ENCODE measurements at regions not wholly inside any gene's neighbourhood (a gene's known extent, or its start where the extent isn't known, plus 50 kb on each side); places are given as distances from the start of the nearest gene placed in this dataset.

- no peaks in the 10 kb centered on the region for H3K27me3 ChIP-seq
- H3K79me2 ChIP-seq = no peaks in the 10 kb centered on the region
- H3K27ac ChIP-seq = no peak overlapping the region
- H3K9me3 ChIP-seq (ENCODE audit: low read depth) = no peaks in the 10 kb centered on the region
- DNase-seq (ENCODE audit: low spot score) = no peak
- no peak overlapping the region for H3K4me2 ChIP-seq
- no peaks in the 10 kb centered on the region for H3K36me3 ChIP-seq (replicated peaks; ENCODE audit: insufficient read depth, low read depth)
- no peak overlapping the region for H3K4me3 ChIP-seq
- 94% methylated on average over 7 of the region's 7 CpGs for WGBS (ENCODE audit: low lambda C conversion rate, missing lambda C conversion rate)
- no peaks in the 10 kb centered on the region for H3K9me2 ChIP-seq (replicated peaks; ENCODE audit: insufficient read depth)
- no peaks in the 10 kb centered on the region for H3K4me1 ChIP-seq (ENCODE audit: insufficient read depth)
- TF ChIP-seq, protein P1, sequence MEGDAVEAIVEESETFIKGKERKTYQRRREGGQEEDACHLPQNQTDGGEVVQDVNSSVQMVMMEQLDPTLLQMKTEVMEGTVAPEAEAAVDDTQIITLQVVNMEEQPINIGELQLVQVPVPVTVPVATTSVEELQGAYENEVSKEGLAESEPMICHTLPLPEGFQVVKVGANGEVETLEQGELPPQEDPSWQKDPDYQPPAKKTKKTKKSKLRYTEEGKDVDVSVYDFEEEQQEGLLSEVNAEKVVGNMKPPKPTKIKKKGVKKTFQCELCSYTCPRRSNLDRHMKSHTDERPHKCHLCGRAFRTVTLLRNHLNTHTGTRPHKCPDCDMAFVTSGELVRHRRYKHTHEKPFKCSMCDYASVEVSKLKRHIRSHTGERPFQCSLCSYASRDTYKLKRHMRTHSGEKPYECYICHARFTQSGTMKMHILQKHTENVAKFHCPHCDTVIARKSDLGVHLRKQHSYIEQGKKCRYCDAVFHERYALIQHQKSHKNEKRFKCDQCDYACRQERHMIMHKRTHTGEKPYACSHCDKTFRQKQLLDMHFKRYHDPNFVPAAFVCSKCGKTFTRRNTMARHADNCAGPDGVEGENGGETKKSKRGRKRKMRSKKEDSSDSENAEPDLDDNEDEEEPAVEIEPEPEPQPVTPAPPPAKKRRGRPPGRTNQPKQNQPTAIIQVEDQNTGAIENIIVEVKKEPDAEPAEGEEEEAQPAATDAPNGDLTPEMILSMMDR (IDR thresholded peaks at IDR 0.05; ENCODE audit: poor library complexity) = no peak
- TF ChIP-seq EZH2 (IDR thresholded peaks at IDR 0.05; ENCODE audit: borderline replicate concordance) = no peak
- no peaks in the 10 kb centered on the region for H4K20me1 ChIP-seq (ENCODE audit: insufficient read depth, poor library complexity, severe bottlenecking)
- H2AFZ ChIP-seq = no peak overlapping the region
These were observed 86.9 kb upstream of the MKI67 start for GRCh38 chr10:128213156-128213555.

DNA sequence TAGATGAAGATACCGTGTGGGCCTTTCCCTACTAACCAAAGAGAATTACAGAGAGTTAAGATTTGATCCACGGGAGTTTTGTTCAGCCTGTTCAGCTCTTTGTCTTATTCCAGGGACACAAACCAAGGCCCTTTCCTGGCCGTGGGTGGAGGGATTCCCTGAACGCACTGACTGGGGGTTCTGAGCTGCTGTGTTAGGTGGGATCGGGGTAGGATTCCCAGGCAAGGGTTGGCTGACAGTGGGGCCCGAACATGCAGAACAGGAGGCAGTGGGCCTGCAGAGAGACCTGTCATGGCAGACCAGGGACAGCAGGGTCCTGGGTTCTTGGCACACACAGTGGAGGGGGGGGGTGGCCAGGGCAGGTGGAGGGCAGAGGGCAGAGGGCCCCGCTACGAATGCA is 89.5 kb upstream of the MKI67 start:
- no peak for DNase-seq (ENCODE audit: low spot score)
- TF ChIP-seq EZH2 (IDR thresholded peaks at IDR 0.05; ENCODE audit: borderline replicate concordance) = no peak
- no peak for TF ChIP-seq EZH2phosphoT487 (IDR thresholded peaks at IDR 0.05; ENCODE audit: low read depth, severe bottlenecking, unreplicated experiment)
- TF ChIP-seq, protein P1 (IDR thresholded peaks at IDR 0.05; ENCODE audit: poor library complexity) = no peak
- WGBS (ENCODE audit: low lambda C conversion rate, missing lambda C conversion rate) = 84% methylated on average over 8 of the region's 8 CpGs
- H2AFZ ChIP-seq = no peak overlapping the region
- H3K36me3 ChIP-seq (replicated peaks; ENCODE audit: insufficient read depth, low read depth) = no peaks in the 10 kb centered on the region
- H4K20me1 ChIP-seq (ENCODE audit: insufficient read depth, poor library complexity, severe bottlenecking) = no peaks in the 10 kb centered on the region
- no peaks in the 10 kb centered on the region for H3K9me2 ChIP-seq (replicated peaks; ENCODE audit: insufficient read depth)
- no peaks in the 10 kb centered on the region for H3K27me3 ChIP-seq
- H3K9me3 ChIP-seq (ENCODE audit: low read depth) = no peaks in the 10 kb centered on the region
- no peaks in the 10 kb centered on the region for H3K4me1 ChIP-seq (ENCODE audit: insufficient read depth)
- no peak overlapping the region for H3K4me3 ChIP-seq
- no peak overlapping the region for H3K27ac ChIP-seq
- H3K79me2 ChIP-seq = no peaks in the 10 kb centered on the region
- no peak overlapping the region for H3K4me2 ChIP-seq

GRCh38 chr10:128217136-128217535 is 90.9 kb upstream of the MKI67 start:
- no peaks in the 10 kb centered on the region for H4K20me1 ChIP-seq (ENCODE audit: insufficient read depth, poor library complexity, severe bottlenecking)
- H3K4me2 ChIP-seq = no peak overlapping the region
- no peaks in the 10 kb centered on the region for H3K79me2 ChIP-seq
- no peaks in the 10 kb centered on the region for H3K9me2 ChIP-seq (replicated peaks; ENCODE audit: insufficient read depth)
- no peaks in the 10 kb centered on the region for H3K4me1 ChIP-seq (ENCODE audit: insufficient read depth)
- H3K27ac ChIP-seq = no peak overlapping the region
- H3K27me3 ChIP-seq = no peaks in the 10 kb centered on the region
- DNase-seq (ENCODE audit: low spot score) = no peak
- no peak overlapping the region for H2AFZ ChIP-seq
- H3K36me3 ChIP-seq (replicated peaks; ENCODE audit: insufficient read depth, low read depth) = no peaks in the 10 kb centered on the region
- WGBS (ENCODE audit: low lambda C conversion rate, missing lambda C conversion rate) = 90% methylated on average over 7 of the region's 7 CpGs
- H3K9me3 ChIP-seq (ENCODE audit: low read depth) = no peaks in the 10 kb centered on the region
- no peak overlapping the region for H3K4me3 ChIP-seq
- no peak for TF ChIP-seq EZH2phosphoT487 (IDR thresholded peaks at IDR 0.05; ENCODE audit: low read depth, severe bottlenecking, unreplicated experiment)
- TF ChIP-seq, protein P1 (IDR thresholded peaks at IDR 0.05; ENCODE audit: poor library complexity) = no peak
- TF ChIP-seq EZH2 (IDR thresholded peaks at IDR 0.05; ENCODE audit: borderline replicate concordance) = no peak

DNA sequence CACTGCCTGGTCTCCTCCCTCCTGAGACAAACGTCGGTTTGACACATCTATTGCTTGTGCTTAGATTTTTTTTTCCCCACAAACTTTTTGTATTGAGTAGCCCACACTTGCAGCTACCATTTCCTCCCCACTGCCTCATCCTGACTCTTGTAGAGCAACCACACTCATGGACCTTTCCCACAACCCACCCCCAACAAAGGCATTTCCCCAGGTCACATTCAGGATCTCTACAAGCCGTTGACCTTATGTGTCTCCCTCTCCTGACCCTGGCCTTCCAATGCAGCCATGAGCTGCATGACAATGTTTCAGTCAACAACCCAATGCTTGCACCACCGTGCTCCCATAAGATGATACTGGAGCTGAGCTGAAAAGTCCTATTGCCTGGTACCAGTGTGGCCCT is 91.9 kb upstream of the MKI67 start:
- H3K36me3 ChIP-seq (replicated peaks; ENCODE audit: insufficient read depth, low read depth) = no peaks in the 10 kb centered on the region
- H3K4me3 ChIP-seq = no peak overlapping the region
- H3K4me2 ChIP-seq = no peak overlapping the region
- H3K4me1 ChIP-seq (ENCODE audit: insufficient read depth) = no peaks in the 10 kb centered on the region
- no peaks in the 10 kb centered on the region for H3K9me2 ChIP-seq (replicated peaks; ENCODE audit: insufficient read depth)
- 76% methylated on average over 4 of the region's 4 CpGs for WGBS (ENCODE audit: low lambda C conversion rate, missing lambda C conversion rate)
- TF ChIP-seq, protein P1 (IDR thresholded peaks at IDR 0.05; ENCODE audit: poor library complexity) = no peak
- TF ChIP-seq EZH2phosphoT487 (IDR thresholded peaks at IDR 0.05; ENCODE audit: low read depth, severe bottlenecking, unreplicated experiment) (no peak), EZH2 (IDR thresholded peaks at IDR 0.05; ENCODE audit: borderline replicate concordance) (no peak)
- H3K9me3 ChIP-seq (ENCODE audit: low read depth) = no peaks in the 10 kb centered on the region
- DNase-seq (ENCODE audit: low spot score) = no peak
- H4K20me1 ChIP-seq (ENCODE audit: insufficient read depth, poor library complexity, severe bottlenecking) = no peaks in the 10 kb centered on the region
- no peak overlapping the region for H3K27ac ChIP-seq
- H2AFZ ChIP-seq = no peak overlapping the region
- no peaks in the 10 kb centered on the region for H3K79me2 ChIP-seq
- no peaks in the 10 kb centered on the region for H3K27me3 ChIP-seq
